Fibroblast of peridontal ligament (primary cell): ENCODE measurements at regions not wholly inside any gene's neighbourhood (a gene's known extent, or its start where the extent isn't known, plus 50 kb on each side); places are given as distances from the start of the nearest gene placed in this dataset.
"Not testable (repeated sequence)": the region's sequence is repeated elsewhere in the genome, so short reads cannot be mapped to it uniquely, and the experiment has no call there.

Experiments
- DNase-seq: peaks from one replicate; pipeline ENCODE4 v3.0.0-alpha.2; 2010; ENCODE audit errors: extremely low read depth

DNA sequence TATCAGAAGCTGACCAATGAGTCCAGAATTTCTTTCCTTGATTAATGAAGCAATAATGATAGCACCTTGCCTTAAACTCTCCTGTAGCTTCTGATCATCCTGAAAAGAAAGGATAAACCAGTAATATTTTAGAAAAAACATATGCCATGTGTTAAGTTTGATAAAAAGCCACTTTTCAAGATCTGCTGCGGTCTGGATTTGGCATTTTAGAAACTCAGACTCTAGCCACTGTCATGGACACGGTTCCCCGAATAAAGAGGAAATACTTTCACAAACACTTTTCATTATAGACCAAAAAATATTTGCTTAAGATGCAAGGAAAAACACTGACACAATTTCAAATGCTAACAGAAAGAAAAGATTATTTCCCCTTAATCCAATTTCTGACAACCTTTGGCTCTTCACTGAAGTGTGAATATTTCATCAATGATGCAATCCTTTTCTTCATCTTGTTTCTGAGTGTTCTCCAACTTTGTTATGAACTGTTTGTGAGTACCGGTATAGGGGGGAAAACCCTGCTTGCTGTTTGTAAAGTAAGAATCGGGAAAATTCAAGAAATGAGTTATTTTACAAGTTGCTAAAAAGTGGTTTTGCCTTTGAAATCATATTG, 329.5 kb downstream of the CRPPA start:
- no peak for DNase-seq

DNA sequence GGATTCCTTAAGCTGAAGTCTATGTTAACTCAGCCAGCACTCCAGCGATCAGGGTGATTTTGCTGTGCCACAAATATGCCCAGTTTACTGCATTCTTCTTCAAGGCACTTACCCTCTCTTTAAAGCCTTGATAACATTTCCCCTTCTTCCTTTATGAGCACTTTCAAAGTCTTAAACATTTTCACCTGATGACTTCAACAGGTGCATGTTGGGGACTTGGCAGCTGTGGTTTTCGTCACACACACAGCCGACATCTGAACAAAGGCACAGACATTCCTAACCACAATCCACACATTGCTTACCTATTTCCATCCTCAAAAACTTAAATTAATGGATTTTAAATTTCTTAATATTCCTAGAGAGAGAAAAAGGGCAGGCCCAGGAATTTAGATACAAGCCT, 331.5 kb downstream of the CRPPA start:
- no peak for DNase-seq

DNA sequence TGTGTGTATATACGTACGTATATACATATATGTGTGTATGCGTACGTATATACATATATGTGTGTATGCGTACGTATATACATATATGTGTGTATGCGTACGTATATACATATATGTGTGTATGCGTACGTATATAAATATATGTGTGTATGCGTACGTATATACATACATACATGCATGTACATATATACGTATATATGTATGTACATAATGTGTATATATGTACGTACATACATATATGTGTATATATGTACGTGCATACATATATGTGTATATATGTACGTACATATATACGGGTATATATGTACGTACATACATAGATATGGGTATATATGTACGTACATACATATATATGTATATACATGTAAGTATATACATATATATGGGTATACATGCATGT, 332.1 kb downstream of the CRPPA start:
- no peak for DNase-seq

DNA sequence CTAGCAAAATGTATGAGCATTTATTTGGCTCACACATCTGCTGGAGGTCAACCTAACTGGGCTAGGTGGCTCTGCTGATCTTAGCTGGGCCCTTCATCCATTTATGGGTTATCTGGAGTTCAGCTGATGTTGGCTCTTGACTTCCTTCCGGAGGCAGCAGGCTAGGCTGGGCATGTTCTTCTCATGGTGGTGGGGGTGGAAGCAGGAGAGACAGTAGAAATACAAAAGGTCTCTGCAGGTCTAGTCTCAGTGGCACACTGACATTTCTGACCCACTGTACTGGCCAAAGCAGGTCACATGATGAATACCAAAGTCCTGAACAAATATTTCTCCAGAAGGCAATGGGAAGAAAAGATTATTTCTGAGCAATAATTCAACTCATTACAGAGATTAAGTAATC, 334.6 kb downstream of the CRPPA start:
- DNase-seq = no peak

DNA sequence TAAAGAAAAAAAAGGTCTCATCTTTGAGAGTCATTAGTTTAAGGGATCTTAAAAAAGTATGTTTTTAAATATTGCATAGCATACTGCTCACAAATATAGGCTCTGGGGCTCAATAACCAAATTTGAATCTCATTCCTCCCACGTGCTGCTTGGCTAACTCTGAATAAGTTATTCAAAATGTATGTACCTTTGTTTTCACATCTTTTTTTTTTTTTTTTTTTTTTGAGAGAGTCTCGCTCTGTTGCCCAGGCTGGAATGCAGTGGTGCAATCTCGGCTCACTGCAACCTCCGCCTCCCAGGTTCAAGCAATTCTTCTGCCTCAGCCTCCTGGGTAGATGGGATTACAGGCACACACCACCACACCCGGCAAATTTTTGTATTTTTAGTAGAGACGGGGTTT, 335.6 kb downstream of the CRPPA start:
- not testable (repeated sequence) for DNase-seq

DNA sequence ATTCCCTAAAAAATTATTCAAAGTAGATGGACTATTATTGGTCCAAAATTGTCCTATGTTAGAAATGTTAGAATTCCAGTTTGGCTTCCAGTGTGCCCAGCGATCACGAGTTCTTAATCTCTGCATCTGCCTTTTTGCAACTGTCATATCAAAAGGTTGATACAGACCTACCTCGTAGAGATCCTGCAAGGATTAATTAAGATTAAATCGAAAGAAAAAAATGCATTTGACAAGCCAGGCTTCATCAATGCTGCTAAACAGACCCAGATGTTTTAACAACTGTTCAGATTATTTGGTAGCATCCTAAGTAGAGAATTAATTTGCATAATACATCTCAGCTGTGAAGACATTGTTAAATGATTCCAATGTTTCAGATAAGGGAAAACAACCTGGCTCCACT, 336.5 kb downstream of the CRPPA start:
- DNase-seq = no peak

DNA sequence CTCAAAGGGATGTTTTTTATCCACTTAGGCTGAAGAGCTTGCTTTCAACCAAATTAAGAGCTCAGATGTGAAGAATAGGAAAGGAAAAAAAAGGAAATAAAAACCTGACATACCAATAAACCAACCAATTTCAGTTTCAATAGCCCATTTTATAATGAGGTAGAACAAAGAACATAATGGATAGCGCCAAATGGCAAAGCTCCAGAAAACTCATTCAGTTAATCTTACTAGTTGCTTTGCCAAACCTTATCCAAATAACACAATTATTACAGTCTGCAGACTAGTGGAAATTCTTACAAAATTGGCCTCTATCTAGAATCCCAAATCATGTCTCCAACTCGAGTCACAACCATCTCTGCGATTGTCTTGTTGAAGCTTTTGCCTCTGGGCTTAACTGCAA, 337.0 kb downstream of the CRPPA start:
- DNase-seq = peak; percentile 44

DNA sequence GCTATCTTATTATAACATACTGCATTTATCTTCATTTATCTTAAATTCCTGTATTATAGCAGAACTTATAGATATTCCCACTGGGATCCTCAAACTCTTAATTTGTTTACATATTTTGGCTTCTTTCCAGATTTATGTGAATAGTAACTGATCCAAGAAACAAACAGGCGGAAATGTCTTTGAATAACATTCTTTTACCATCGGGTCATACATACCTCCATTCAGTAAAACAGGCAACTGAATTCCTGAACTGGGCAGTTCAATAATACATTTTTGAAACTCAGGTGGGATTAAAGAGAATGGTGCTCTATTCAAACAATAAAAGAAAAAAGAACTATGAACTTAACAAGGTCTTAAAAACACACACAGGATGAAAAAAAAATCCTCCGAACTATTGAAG, 337.4 kb downstream of the CRPPA start:
- no peak for DNase-seq

DNA sequence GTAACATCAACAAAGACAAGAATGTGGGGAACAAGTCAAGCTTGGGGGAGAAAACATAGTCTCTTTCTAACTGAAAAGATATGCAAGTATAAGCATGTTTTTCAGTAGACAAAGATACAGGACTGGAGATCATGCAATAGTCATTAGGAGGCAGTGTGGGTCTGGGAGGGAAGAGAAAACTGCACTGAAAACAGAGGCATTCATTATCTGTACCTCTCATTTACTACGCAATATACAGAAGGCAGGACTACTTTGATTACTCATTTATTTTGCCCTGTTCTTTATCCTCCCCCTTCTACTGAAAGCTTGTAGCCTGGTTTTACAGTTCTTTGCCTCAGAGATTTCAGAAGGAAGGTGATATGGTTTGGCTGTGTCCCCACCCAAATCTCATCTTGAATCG, 341.2 kb downstream of the CRPPA start:
- DNase-seq = no peak

DNA sequence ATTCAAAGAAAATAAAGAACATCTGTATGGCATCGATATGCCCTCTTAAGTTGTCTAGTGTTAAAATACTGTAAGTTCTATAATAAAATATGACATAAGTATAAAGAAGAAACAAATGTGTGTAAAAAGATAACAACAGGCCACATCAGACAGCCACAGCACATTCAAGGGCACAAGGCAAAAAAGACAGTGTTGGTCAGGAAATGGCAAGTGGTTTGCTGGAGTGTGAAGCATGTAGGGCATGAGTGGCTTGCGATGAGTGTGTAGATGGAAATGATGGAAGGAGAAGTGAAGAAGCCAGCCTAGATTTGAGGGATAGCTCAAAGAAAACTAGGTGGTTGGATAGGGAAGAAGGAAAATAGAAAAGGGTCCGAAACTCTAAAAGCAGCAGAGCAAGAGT, 341.6 kb downstream of the CRPPA start:
- DNase-seq = no peak

DNA sequence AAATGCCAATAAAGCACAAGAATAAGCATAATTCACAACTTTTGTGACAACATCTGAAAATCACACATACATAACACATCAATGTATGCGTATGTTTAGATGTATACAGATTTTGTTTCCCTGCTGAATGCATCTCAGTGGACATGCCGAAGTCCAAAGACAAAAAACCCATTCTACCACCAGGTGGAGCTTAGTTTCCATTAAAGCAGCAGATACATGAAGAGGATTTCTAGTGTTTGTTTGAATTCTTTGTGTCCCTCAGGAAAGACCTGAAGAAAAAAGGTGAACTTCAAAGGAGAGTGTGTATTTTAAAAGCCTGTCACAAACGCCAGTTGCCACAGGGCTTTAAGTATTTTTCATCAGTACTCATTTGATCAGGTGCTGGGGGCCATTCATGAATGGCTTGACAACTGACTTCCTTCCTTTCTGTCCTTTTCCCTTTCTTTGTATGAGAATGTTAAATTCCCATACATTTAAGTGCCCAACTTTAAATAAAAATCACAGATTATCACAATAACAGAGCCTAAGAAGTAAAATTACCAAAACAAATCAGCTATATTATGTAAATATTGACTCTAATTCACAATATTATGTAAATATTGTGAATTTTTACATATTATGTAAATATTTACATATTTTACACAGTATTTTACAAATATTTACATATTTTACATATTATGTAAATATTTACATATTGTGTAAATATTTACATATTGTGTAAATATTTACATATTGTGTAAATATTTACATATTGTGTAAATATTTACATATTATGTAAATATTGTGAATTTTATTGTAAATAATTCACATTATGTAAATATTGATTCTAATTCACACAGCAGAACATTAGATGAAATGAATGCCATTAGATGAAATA, 343.0 kb downstream of the CRPPA start:
- DNase-seq = peak; percentile 83

DNA sequence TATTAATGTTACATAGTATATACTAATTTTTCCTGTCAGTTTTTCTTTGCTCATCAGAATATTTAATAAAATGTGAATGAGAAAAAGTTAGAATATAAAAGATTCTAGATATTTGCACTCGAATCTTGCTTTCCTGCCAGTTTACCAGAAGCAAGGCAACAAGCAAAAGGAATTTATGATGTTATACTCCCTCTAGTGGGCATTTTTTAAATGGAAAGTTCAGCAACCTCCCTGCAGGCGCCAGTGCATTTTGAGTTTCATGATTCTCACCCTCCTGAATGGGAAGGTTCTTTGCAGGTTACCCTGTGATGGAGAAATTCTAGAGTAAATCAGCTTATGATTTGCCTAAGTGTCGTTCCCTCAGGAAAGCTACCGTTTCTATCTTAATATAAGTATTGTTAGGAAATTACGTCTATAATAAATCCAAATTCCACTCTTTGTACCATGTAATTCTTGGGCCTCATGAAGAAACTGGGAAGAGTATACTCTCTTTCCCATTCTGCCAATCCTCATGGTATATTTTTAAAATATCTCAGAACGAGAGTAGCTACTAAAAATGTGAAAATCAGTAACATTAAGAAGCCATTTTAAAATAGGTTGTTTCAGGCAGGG, 350.0 kb downstream of the CRPPA start:
- DNase-seq = peak; percentile 84

DNA sequence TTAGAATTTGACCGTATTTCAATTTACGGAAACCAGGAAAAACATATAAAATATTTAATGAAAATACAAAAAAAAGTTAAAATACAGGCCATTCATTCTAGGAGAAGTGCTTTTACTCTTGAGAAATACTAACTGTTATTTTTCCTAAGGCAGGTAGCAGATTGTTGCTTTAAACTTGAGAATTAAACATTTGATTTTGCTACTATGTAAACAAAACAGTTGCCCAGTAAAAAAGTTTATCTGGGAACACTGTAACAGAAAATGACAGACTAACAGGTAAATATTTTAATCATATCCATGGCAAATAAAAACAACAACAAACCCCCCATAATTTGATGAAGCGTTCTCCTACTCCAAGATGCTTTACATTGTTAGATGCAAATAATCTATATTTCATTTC, 350.5 kb downstream of the CRPPA start:
- no peak for DNase-seq

DNA sequence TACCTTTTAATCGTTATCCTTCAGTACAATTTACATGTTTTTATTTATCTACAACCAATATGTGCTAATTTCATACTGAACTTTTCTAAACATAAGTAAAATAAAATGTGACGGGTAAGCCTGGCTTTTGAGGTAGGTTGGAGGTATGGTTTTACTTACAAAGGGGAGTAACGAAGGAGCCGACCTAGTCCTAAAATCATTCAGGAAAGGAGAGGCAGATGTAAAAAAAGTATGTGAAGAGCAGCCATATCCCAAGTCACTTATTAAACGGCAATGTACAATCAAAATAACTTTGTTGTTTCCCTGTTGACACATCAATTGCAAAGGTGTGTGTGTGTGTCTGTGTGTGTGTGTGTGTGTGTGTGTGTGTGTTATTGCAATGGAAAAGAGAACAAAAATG, 351.3 kb downstream of the CRPPA start:
- DNase-seq = no peak

DNA sequence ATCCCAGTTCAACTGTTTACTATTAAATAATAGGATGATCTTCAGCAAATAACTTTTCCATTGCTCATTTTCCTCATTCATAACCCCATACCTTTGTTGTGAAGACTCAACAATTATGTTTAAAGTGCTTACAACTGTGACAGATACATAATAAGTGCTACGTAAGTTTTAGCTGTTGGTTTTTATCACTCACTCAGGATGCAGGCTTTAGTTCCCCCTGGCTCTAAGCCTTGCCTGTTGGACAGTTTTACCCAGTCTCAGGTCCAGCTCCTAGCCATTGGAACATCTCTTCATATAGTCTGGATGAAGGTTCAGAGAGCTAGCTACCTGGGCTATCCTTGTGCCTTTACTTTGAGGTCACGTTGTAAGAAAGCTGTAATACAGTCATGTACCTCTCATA, 353.2 kb downstream of the CRPPA start:
- DNase-seq = no peak

DNA sequence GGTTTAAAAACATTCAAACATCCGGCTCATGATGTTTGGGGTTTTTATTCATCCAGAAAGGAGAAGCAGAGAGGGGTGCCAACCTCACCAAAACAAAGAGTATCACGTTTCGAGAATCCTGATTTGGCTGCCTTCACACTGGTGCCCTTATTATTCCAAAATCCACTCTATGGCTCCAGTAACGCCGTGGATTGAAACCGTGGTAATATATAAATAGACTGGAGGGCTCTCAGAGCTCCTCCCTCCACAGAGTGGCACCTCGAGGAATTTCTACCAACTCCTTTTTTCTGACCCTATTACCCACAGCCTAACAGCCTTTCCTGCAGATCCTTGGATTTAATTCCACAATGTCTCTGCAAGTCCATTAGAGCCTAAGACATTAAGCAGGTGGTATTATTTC, 353.6 kb downstream of the CRPPA start:
- DNase-seq = no peak

DNA sequence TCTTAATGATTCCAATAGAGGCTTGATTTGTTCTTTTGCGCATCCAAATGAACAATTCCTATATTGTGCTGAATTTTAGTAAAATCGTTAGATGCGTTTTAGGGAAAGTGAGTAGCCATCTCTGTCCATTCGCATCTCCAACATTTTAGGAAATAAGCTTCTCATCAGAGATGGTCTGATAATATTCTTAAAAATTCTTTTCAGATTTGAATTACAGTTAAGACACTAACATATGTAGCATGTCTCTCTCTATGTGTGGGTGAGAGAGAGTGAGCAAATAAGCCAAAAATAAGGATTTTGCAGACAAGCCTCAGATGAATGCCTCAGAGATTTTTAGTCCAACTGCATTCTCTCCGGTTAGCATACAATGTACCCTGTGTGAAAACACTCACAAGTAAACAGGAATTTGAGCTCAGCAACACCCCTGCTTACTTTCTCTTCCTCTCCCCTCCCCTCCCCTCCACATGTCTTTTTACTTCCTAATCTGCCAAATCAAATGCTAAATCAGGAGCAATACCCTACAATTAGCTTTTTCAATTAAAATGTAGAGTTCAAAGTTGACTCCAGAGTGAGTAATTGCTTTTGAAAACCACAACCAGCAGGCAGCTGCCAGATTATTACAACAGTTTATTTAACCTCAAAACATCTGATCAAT, 354.4 kb downstream of the CRPPA start:
- DNase-seq = peak; percentile 44

DNA sequence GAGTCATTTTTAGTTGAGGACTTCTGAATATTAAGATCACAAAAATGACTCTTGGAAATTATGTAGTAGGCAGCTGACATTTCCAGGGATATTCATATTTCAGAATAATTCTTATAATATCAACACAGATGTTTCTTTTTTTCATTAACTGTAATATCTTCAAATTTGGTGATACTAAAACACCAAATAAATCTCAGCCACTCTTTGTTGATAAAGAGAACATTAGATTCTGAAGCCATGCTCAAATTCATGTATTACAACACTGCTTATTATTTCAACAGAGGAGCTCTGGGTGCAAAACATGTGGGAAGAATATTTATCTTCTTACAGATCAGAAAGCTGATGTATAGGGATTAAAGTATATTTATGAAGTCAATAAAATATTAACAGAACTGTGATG, 355.4 kb downstream of the CRPPA start:
- DNase-seq = no peak

DNA sequence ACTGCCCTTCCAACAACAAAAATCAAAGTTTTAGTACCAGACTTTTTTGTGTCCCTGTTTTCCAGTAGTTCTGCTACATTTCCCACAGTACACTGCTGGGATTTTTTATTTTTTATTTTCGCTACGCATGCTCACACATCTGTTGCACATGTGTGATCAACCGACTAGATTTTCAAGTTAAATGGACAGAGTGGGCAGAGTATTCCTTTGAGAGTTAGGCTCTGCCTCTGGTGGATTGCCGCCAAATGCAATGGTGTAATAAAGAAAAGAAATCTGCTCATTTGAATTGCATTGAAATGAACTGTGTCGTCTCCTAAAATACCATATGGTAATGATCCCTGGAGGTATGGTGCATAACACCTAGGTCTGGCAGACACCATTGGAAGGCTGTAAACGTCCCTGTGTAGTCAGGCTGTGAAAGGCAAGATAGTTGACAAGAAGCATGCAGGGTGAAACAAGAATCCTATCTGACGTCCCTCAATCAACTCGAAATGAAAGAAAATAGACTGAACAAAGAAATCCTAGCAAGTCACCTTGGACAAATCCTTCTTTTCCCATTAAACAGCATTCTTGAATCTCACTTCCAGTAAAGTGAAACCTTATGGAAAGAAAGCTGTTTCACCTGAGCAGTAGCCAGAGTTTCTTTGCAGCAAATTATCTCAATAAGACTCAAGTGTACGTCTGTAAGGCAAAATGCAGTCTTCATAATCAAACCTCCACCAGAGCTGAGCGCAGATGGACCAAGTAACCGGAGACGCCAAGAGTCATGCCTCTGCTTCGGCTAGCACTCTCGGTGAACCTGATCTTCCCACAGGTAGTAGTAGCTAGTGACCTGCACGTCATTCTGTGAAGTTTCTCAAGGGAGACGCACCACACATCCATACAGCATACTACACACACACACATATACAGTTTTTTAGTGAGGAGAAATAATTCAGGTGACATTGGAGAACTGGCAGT, 357.3 kb downstream of the CRPPA start:
- peak; percentile 84 for DNase-seq

DNA sequence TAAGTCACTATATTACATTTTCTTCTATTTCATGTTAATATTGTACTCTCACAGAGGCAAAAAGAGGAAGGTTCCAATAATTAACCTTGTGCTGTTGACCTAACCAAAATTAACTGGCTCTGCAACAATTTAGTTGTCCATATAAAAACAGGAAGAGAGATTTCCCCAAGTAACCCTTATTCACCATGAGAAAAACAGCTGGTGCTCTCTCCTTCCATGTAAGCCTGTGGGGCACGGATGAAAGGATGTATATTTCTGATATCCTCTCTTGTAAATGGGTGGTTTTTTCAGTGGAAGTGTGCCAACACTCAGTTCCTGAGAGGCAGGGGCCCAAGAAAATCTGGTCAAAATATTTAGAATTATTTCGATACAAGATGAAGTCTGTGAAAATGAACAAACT, 358.1 kb downstream of the CRPPA start:
- DNase-seq = no peak

DNA sequence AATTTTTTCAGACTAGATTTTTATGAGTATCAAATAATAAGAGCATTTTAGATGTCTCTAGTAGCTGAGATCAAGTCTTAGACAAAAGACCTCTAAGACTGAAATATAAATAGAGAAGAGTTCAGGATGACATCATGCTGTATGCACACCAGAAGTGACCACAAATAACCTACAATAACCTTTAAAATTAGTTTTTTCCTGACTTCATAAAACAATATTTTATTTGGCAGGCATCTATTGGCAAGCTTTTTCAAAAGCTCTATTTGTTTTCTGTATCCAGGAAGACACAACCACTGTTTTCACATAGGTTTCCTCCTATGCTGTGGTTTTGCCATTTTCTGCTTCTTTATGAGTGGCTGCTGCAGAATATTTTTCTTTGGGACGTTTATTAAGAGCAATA, 359.1 kb downstream of the CRPPA start:
- DNase-seq = peak; percentile 77
